ENCODE measurements at regions not wholly inside any gene's neighbourhood (a gene's known extent, or its start where the extent isn't known, plus 50 kb on each side); places are given as distances from the start of the nearest gene placed in this dataset.

DNA sequence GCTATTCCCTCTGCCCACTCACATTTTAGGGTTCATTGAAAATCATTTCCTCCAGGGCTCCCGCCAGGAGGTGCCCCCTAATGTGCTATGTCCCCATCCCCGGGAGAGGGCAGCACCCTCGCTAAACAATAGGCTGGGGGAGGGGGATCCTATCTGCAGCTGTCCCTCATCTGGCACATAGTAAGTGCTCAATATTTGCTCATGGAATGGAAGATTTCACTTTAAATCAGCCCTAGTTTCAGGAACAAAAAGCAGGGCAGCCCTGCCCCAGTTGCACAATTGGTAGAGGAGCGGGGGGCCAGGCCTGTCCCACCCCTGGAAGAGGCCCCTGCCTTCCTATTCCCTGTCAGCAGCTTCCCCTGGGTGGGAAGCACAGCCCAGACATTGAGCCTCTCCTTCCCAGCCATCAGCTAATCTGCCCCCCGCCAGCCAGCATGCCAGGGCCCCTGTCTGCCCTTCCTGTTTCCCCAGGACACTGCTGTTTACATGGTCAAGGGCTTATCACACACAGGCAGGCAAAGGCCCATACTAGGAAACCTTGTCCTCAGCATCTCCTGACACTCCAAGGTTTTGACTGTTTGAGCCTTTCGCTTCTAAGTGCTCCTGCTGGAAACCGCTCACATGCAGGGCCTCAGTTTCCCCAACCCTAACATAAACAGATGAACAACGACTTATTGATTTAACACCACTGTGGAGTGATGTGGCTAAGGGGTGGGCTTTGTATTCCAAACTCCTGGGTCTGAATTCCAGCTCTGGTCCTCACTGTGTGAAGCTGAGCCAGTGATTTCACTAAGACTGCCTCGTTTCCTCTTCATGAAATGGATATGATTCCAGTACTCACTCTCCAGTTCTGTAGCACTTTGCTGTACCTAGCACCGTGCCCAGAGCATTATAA is 130.7 kb upstream of the ZMIZ1 start:
- H3K27me3 ChIP-seq (ENCODE audit: low read depth) = no peaks in the 10 kb centered on the region
- DNase-seq (ENCODE audit: low spot score in 2 of 2) = no peak
- H3K9me3 ChIP-seq = no peaks in the 10 kb centered on the region
- in situ Hi-C loops (cut with MboI; ENCODE audit: low sequenced_read_pairs) = no loop called here
- H3K4me3 ChIP-seq = no peak overlapping the region
- no peaks in the 10 kb centered on the region for H3K4me1 ChIP-seq
- no peaks in the 10 kb centered on the region for H3K36me3 ChIP-seq (replicated peaks)

DNA sequence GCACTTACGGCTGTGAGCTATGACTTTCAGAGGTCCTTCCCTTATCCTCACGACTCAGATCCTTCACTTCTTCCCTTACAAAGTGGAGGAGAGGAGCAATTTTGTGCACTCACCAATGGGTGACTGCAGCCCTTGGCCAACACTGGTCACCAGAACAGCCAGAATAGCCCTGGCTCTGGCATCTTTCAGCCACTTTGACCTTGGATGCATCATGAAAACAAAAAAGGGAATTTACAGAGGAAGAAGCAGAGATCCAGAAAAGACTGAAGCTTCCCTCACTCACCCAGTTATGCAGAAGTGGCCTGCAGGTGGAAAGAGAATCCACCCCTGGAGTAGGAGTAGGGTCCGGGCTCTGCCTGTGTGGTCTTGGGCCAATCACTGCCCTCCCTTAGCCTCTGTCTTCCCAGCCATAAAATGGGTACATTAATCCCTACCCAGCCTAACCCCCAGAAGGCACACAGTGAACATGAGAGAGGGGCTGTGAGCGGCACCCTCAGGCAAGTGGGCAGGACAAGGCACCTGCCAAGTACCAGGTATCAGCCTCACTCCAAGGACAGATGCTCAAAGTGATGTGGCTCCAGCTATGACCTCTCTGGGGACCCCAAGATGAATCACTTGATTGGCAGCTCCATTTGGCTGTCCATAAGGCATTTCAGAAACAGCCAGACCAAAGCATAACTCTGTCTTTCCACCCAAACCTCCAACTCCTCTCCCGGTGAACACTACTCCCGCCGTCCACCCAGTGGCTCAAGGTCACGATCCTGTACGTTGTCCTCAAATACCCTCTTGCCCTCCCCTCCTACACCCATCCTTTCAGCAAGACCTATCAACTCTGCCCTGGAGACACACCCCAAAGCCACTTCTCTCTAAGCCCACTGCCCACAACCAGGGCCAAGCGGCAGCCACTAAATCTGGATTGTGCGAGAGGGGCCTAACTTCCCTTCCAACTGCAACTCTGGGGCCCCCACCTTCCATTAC is 129.8 kb upstream of the ZMIZ1 start:
- H3K9me3 ChIP-seq = no peaks in the 10 kb centered on the region
- no peak for DNase-seq (ENCODE audit: low spot score in 2 of 2)
- in situ Hi-C loops (cut with MboI; ENCODE audit: low sequenced_read_pairs) = no loop called here
- H3K4me1 ChIP-seq = no peaks in the 10 kb centered on the region
- H3K4me3 ChIP-seq = no peak overlapping the region
- no peaks in the 10 kb centered on the region for H3K36me3 ChIP-seq (replicated peaks)
- no peaks in the 10 kb centered on the region for H3K27me3 ChIP-seq (ENCODE audit: low read depth)

DNA sequence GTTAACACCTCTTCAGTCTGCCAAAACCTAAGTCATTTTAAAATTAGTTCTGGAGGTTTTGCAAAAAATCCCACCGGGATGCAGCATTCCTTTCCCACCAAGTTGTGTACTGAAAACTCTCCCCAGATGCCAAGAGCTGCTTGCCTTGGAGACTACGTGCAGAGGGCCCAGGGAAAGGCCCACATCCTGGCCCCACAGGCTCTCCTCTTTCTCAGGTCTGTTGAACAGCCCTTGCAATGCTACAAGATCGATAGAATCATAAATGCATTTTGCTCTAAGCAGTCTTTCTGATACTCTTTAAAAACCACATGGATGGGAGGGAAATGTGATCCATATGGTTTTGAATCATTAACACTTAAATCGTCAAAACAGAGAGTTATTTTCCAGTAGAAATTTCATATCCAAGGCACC is 126.7 kb upstream of the ZMIZ1 start:
- in situ Hi-C loops (cut with MboI; ENCODE audit: low sequenced_read_pairs) = no loop called here
- H3K4me3 ChIP-seq = no peak overlapping the region
- no peaks in the 10 kb centered on the region for H3K9me3 ChIP-seq
- no peaks in the 10 kb centered on the region for H3K36me3 ChIP-seq (replicated peaks)
- no peaks in the 10 kb centered on the region for H3K27me3 ChIP-seq (ENCODE audit: low read depth)
- no peaks in the 10 kb centered on the region for H3K4me1 ChIP-seq
- DNase-seq (ENCODE audit: low spot score in 2 of 2) = no peak

DNA sequence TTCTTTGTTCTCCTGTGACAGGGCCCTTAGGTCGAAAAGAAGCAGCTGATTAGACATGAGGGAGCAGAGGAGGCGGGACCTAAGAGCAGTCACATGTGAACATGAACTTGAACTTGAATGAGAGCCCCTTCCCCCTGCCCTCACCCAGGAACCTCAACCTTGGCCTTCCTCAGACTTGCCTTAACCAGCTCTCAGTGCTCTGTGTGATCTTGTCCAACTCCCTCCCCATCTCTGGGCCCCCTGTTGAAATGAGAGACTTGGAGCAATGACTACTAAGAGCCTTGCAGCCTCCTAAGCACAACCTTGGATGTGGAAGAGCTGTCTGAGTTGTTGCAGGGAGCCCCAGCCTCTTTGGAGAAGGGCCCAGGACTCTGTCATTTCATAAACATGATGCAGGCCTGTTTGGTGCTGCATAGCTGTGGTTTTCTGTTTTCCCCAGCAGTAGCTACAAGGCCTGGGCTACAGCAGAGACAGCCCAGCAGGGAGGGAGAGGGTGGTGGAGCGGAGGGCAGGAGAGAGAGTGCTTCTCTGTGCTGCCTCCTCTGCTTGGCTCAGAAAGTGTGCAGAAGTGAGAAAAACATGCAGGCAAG is 123.9 kb upstream of the ZMIZ1 start:
- H3K9me3 ChIP-seq = no peaks in the 10 kb centered on the region
- in situ Hi-C loops (cut with MboI; ENCODE audit: low sequenced_read_pairs) = no loop called here
- DNase-seq (ENCODE audit: low spot score in 2 of 2) = no peak
- no peaks in the 10 kb centered on the region for H3K36me3 ChIP-seq (replicated peaks)
- H3K4me3 ChIP-seq = no peak overlapping the region
- no peaks in the 10 kb centered on the region for H3K27me3 ChIP-seq (ENCODE audit: low read depth)
- no peaks in the 10 kb centered on the region for H3K4me1 ChIP-seq

DNA sequence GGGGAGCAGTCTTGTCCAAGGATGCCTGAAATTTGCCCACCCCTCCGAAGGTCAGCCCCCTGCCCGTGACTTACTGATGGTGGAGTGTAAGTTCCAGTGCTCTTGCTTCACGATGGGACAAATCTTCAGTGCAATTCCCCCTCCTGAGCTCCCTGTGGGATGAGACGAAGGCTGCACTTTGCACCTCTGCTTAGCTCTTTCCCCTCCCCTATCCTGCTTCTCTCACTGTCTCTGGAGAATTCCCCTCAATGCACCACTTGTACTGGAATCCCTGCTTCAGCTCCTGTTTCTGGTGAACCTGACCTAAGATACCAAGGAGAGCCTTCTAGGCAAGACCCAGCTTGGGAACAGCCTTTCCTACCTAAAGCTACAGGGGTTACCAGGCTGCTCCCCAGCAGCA is 122.9 kb upstream of the ZMIZ1 start:
- no peaks in the 10 kb centered on the region for H3K9me3 ChIP-seq
- in situ Hi-C loops (cut with MboI; ENCODE audit: low sequenced_read_pairs) = no loop called here
- DNase-seq (ENCODE audit: low spot score in 2 of 2) = no peak
- H3K27me3 ChIP-seq (ENCODE audit: low read depth) = no peaks in the 10 kb centered on the region
- no peaks in the 10 kb centered on the region for H3K4me1 ChIP-seq
- no peak overlapping the region for H3K4me3 ChIP-seq
- H3K36me3 ChIP-seq (replicated peaks) = no peaks in the 10 kb centered on the region

DNA sequence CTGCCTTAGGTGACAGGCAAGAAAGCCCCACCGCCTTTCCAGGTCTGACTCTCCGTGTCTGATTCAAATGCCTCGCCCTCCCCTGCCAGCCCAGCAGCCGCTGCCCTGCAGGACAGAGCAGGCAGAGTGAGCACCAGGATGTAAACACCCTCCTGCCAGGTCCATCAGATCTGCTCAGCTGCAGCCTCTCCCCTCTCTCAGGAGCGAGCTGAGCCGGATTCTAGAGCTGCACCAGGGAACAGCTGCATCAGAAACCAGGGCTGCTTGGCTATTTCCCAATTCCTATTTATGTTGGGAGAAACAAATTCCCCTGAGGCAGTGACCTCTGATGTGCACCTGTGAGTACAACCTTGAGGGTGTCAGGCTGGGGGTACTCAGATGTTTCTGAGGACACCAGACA is 121.5 kb upstream of the ZMIZ1 start:
- H3K9me3 ChIP-seq = no peaks in the 10 kb centered on the region
- H3K4me3 ChIP-seq = no peak overlapping the region
- no peak for DNase-seq (ENCODE audit: low spot score in 2 of 2)
- no peaks in the 10 kb centered on the region for H3K36me3 ChIP-seq (replicated peaks)
- in situ Hi-C loops (cut with MboI; ENCODE audit: low sequenced_read_pairs) = no loop called here
- no peaks in the 10 kb centered on the region for H3K27me3 ChIP-seq (ENCODE audit: low read depth)
- H3K4me1 ChIP-seq = no peaks in the 10 kb centered on the region

DNA sequence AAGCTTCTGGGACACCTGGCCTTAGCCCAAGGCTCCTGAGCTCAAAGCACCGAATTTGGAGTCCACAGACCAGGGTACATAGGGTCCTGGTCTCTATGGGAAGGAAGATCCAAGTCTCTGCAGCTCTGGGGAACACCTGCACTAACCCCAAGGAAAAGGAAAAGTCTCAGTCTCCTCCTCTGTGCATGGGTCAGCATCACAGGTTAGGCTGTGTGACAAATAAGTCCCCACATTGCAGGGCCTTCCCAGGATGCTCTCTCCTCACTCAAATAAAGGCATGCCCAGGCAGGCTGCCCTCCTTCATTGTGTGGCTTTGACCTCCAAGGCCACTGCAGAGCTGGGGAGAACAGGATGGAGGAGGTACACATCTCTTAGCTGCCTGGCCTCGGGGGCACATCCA is 121.0 kb upstream of the ZMIZ1 start:
- Histone ChIP-seq H3K27me3 (ENCODE audit: low read depth) (no peaks in the 10 kb centered on the region), H3K4me1 (no peaks in the 10 kb centered on the region), H3K9me3 (no peaks in the 10 kb centered on the region), H3K36me3 (replicated peaks) (no peaks in the 10 kb centered on the region), H3K4me3 (no peak overlapping the region)
- DNase-seq (ENCODE audit: low spot score in 2 of 2) = no peak
- in situ Hi-C loops (cut with MboI; ENCODE audit: low sequenced_read_pairs) = no loop called here

DNA sequence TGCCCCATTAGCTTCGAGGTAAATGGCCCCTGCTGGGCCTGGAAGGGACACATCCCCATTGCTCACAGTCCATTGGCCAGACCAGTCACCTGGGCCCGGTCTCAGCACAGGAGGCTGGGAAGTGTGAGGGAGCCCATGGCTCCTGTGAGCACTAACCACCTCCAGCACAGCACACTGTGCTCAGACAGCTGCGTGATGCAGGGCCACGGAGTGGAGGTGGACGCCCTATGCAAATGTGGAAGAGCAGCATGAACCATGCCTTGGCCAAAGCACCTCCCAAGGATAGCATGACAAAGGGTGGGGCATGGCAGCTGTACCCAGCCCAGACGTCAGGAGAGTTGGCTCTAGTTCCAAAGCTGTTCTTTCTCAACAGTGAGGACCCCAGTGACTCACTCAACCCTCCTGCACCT is 120.1 kb upstream of the ZMIZ1 start:
- H3K27me3 ChIP-seq (ENCODE audit: low read depth) = no peaks in the 10 kb centered on the region
- no peaks in the 10 kb centered on the region for H3K4me1 ChIP-seq
- no peak for DNase-seq (ENCODE audit: low spot score in 2 of 2)
- H3K4me3 ChIP-seq = no peak overlapping the region
- no peaks in the 10 kb centered on the region for H3K9me3 ChIP-seq
- no peaks in the 10 kb centered on the region for H3K36me3 ChIP-seq (replicated peaks)
- in situ Hi-C loops (cut with MboI; ENCODE audit: low sequenced_read_pairs) = no loop called here

DNA sequence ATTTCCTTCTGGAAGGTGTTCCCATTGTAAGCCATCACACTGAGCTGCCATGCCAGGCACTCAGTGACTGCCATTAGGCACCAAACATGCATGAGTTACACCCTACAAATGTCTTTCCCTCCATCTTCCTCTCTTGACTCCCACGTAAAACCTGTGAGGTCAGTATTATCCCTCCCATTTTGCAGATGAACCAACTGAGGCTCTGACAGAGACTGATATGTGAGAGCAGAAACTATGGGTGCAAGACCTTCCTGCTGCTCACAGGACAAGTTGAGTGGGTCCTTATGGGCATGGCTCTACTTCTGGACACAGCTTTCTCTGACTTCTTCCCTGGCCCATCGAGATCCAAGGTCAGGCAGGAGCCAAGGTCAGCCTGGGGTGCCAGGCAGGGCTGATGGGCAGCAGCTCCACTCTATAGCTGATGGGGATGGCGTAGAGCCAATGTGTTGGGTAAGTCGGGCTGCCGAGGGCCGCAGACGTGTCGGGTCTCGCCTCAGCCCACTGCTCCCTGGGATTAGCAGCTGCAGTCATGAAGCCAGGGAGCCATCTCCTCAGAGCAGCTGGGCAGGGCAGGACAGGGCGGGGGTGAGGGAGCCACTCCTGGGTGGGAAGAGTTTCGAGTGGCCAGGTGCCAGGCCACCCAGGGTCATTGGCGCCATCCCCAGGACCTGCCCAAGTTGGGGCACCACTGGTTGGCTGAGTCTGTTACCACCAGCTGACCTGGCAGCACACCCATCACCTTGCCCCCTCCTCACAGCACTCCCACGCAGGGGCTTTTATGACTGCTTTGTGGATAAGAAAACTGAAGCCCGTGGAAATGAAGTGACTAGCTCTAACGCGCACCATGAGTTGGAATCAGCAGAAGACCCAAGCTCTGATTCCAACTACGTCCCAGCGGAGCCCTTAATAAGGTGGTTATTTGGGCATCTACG is 117.8 kb upstream of the ZMIZ1 start:
- Histone ChIP-seq H3K36me3 (replicated peaks) (no peaks in the 10 kb centered on the region), H3K9me3 (no peaks in the 10 kb centered on the region), H3K27me3 (ENCODE audit: low read depth) (no peaks in the 10 kb centered on the region), H3K4me3 (no peak overlapping the region), H3K4me1 (no peaks in the 10 kb centered on the region)
- in situ Hi-C loops (cut with MboI; ENCODE audit: low sequenced_read_pairs) = no loop called here
- DNase-seq (ENCODE audit: low spot score in 2 of 2) = no peak

DNA sequence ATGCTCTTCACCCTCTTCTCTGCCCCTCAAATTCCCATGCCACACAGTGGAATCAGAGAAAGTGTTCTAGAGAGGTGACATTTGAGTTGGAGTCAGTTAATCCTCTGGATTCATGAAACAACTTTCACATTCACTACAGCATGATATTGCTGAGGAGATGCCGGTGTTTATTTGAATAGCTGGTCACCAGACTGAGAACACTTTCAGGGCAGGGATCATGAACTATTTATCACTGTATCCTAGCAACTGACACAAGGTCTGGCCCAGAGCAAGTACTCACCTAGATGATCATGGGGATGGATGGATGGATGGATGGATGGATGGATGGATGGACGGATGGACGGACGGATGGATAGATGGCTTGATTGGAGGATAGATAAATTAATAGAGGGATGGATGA is 116.7 kb upstream of the ZMIZ1 start:
- Histone ChIP-seq H3K4me1 (no peaks in the 10 kb centered on the region), H3K36me3 (replicated peaks) (no peaks in the 10 kb centered on the region), H3K9me3 (no peaks in the 10 kb centered on the region), H3K4me3 (no peak overlapping the region), H3K27me3 (ENCODE audit: low read depth) (no peaks in the 10 kb centered on the region)
- DNase-seq (ENCODE audit: low spot score in 2 of 2) = no peak
- in situ Hi-C loops (cut with MboI; ENCODE audit: low sequenced_read_pairs) = no loop called here

DNA sequence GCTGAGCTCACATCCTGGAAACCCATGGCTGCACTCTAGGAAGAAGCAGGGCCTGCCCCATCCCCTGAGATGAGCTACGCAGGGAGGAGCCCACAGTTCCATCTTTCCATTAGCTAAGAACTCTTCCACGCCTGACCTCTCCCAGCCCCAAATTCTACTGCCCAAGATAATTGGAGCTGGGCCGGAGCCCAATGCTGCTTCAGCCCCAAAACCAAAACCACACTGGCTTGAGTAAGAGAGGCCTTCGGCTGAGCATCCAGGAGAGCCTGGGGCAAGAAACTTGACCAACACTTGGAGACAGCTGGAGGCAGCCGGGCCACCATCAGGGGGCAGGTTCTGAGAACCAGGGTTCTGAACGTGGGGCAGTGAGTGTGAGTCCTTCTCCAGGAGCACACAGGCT is 116.1 kb upstream of the ZMIZ1 start:
- Histone ChIP-seq H3K36me3 (replicated peaks) (no peaks in the 10 kb centered on the region), H3K9me3 (no peaks in the 10 kb centered on the region), H3K4me1 (no peaks in the 10 kb centered on the region), H3K4me3 (no peak overlapping the region), H3K27me3 (ENCODE audit: low read depth) (no peaks in the 10 kb centered on the region)
- no peak for DNase-seq (ENCODE audit: low spot score in 2 of 2)
- in situ Hi-C loops (cut with MboI; ENCODE audit: low sequenced_read_pairs) = no loop called here

DNA sequence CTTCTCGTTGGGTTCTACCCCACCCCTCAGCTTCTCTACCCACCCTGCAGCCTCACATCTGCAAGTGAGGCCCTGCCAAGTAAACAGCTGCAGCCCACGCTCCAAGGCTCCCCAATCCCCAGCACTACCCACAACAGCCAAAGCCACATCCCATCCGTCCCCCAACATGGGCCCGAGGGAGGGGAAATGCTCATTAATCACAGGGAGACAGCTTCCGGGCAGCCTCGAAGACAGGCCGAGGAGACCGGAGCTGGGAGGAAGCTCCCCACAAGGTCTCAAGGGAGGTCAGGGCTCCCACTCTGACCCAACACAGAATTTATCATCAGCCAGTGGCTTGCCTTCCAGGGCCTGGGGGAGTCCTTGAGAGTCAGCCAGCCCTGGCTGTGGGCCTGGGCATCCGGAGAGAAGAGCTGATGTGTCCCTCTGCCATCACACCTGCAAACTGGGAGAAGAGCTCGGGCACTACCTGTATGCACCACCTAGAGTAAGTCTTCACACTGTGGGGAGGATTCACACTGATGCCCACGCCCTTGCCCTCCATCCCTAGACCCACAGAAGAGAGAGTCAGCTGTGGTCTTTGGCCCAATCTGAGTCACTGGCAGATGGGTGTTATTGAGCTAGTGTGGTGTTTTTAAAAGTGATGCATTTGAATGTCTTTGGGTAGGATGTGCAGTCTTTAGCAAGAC is 115.5 kb upstream of the ZMIZ1 start:
- Histone ChIP-seq H3K9me3 (no peaks in the 10 kb centered on the region), H3K27me3 (ENCODE audit: low read depth) (no peaks in the 10 kb centered on the region), H3K4me1 (no peaks in the 10 kb centered on the region), H3K36me3 (replicated peaks) (no peaks in the 10 kb centered on the region), H3K4me3 (no peak overlapping the region)
- in situ Hi-C loops (cut with MboI; ENCODE audit: low sequenced_read_pairs) = no loop called here
- DNase-seq (ENCODE audit: low spot score in 2 of 2) = no peak

Data from HAP-1 (cell line).